Mesenchymal stem cell (in vitro differentiated cells and primary cell): ENCODE measurements at regions not wholly inside any gene's neighbourhood (a gene's known extent, or its start where the extent isn't known, plus 50 kb on each side); places are given as distances from the start of the nearest gene placed in this dataset.

Experiments
- DNase-seq: peaks from one replicate; pipeline ENCODE4 v3.0.0-alpha.2; 2013
- H2AFZ ChIP-seq: one replicate; pipeline ENCODE4 v1.6.1; 2013; ENCODE audit warnings: low read depth, mild to moderate bottlenecking, control low read depth, inconsistent platforms, low read length, moderate library complexity
- H2AK5ac ChIP-seq: 2 replicates; pipeline ENCODE4 v1.6.1; 2013; ENCODE audit warnings: low read length, moderate library complexity, mild to moderate bottlenecking, inconsistent platforms; ENCODE audit not compliant: severe bottlenecking
- H2BK120ac ChIP-seq: one replicate; pipeline ENCODE4 v1.6.1; 2013; ENCODE audit warnings: low read depth, mild to moderate bottlenecking, inconsistent platforms, low read length, moderate library complexity
- H2BK12ac ChIP-seq, 2 experiments: one replicate each; pipeline ENCODE4 v1.6.1; 2013; ENCODE audit warnings: inconsistent platforms in 2 of 2, low read length in 2 of 2, mild to moderate bottlenecking in 2 of 2, moderate library complexity in 2 of 2, control low read depth in 1 of 2
- H2BK15ac ChIP-seq: one replicate; pipeline ENCODE4 v1.6.1; 2013; ENCODE audit warnings: mild to moderate bottlenecking, low read depth, inconsistent platforms; ENCODE audit not compliant: poor library complexity, severe bottlenecking
- H2BK5ac ChIP-seq: 2 replicates; pipeline ENCODE4 v1.6.1; 2013; ENCODE audit warnings: low read depth, mild to moderate bottlenecking, low read length, control low read depth, inconsistent platforms; ENCODE audit not compliant: poor library complexity, severe bottlenecking
- H3K14ac ChIP-seq, 2 experiments: one replicate each; pipeline ENCODE4 v1.6.1; 2013; ENCODE audit warnings: inconsistent platforms in 2 of 2, low read length in 2 of 2, control low read depth in 1 of 2, mild to moderate bottlenecking in 1 of 2, moderate library complexity in 1 of 2
- H3K18ac ChIP-seq, 2 experiments: one replicate each; pipeline ENCODE4 v1.6.1; 2013; ENCODE audit warnings: inconsistent platforms in 2 of 2, low read length in 2 of 2, control low read depth in 1 of 2, low read depth in 1 of 2, mild to moderate bottlenecking in 1 of 2
- H3K23ac ChIP-seq, 2 experiments: one replicate each; pipeline ENCODE4 v1.6.1; 2013; ENCODE audit warnings: inconsistent platforms in 2 of 2, low read length in 2 of 2, mild to moderate bottlenecking in 2 of 2, moderate library complexity in 2 of 2, control low read depth in 1 of 2
- H3K27ac ChIP-seq: 2 replicates; pipeline ENCODE4 v1.5.1; 2013; ENCODE audit warnings: mild to moderate bottlenecking, moderate library complexity, low read length, control low read depth, inconsistent platforms; ENCODE audit not compliant: poor library complexity, severe bottlenecking
- H3K27me3 ChIP-seq, 2 experiments: 2 replicates each; pipeline versions ENCODE4 v1.6.1 to v1.7.0; 2013; ENCODE audit warnings: low read length in 2 of 2, mild to moderate bottlenecking in 2 of 2, moderate library complexity in 2 of 2, control low read depth in 1 of 2, inconsistent platforms in 1 of 2; ENCODE audit not compliant: control insufficient read depth in 1 of 2, insufficient read depth in 1 of 2
- H3K36me3 ChIP-seq, 2 experiments: 2 replicates each; pipeline versions ENCODE4 v1.6.1 to v1.7.0; 2013; ENCODE audit warnings: low read length in 2 of 2, control low read depth in 1 of 2, inconsistent platforms in 1 of 2, low read depth in 1 of 2, mild to moderate bottlenecking in 1 of 2; ENCODE audit not compliant: insufficient read depth in 2 of 2, control insufficient read depth in 1 of 2
- H3K4ac ChIP-seq, 2 experiments: one replicate each; pipeline ENCODE4 v1.6.1; 2013; ENCODE audit warnings: inconsistent platforms in 2 of 2, low read length in 2 of 2, mild to moderate bottlenecking in 2 of 2, moderate library complexity in 2 of 2, control low read depth in 1 of 2, low read depth in 1 of 2
- H3K4me1 ChIP-seq: 2 replicates; pipeline ENCODE4 v1.6.1; 2013; ENCODE audit warnings: low read depth, low read length, control low read depth; ENCODE audit not compliant: control insufficient read depth, insufficient read depth
- H3K4me2 ChIP-seq: 2 replicates; pipeline ENCODE4 v1.6.1; 2013; ENCODE audit warnings: low read length, mild to moderate bottlenecking, inconsistent platforms; ENCODE audit not compliant: poor library complexity, severe bottlenecking
- H3K4me3 ChIP-seq, 2 experiments: 2 replicates each; pipeline versions ENCODE4 v1.5.1 to v1.7.0; 2013; ENCODE audit warnings: low read length in 2 of 2, mild to moderate bottlenecking in 2 of 2, control low read depth in 1 of 2, low read depth in 1 of 2; ENCODE audit not compliant: insufficient read depth in 1 of 2
- H3K79me1 ChIP-seq: replicated peaks from 2 replicates; pipeline ENCODE4 v1.6.1; 2013; ENCODE audit warnings: mild to moderate bottlenecking, control low read depth, low read length, inconsistent platforms; ENCODE audit not compliant: poor library complexity, severe bottlenecking
- H3K9ac ChIP-seq: 2 replicates; pipeline ENCODE4 v1.7.0; 2013; ENCODE audit warnings: mild to moderate bottlenecking, low read length, moderate library complexity
- H3K9me3 ChIP-seq: 2 replicates; pipeline ENCODE4 v1.7.0; 2013; ENCODE audit warnings: mild to moderate bottlenecking, low read length; ENCODE audit not compliant: control insufficient read depth
- H4K8ac ChIP-seq: one replicate; pipeline ENCODE4 v1.6.1; 2013; ENCODE audit warnings: inconsistent platforms, mild to moderate bottlenecking, low read length, moderate library complexity
- H4K91ac ChIP-seq: one replicate; pipeline ENCODE4 v1.6.1; 2013; ENCODE audit warnings: mild to moderate bottlenecking, low read length, inconsistent platforms
- WGBS: methylation state at CpG from one replicate; pipeline ENCODE4 v1.1.7; 2013; ENCODE audit warnings: mixed read lengths; 5-methylcytosine and 5-hydroxymethylcytosine counted together

- 13% methylated on average over 5 of the region's 10 CpGs for WGBS
- Histone ChIP-seq H2BK12ac (peak overlapping the region in 1 of 2 experiments; percentile 18), H2BK15ac (no peak overlapping the region), H3K4me2 (no peak overlapping the region), H3K14ac (no peak overlapping the region), H3K79me1 (no peaks in the 10 kb centered on the region), H2BK120ac (peak overlapping the region; percentile 39), H2AFZ (no peak overlapping the region), H3K4ac (no peak overlapping the region), H4K91ac (no peak overlapping the region), H3K4me1 (peaks cover 11% of the 10 kb centered on the region), H3K9ac (no peak overlapping the region), H3K27ac (no peak overlapping the region), H2AK5ac (peak overlapping the region; percentile 49), H3K23ac (no peak overlapping the region), H4K8ac (peak overlapping the region; percentile 41), H3K36me3 (no peaks in the 10 kb centered on the region), H2BK5ac (no peak overlapping the region), H3K9me3 (no peaks in the 10 kb centered on the region), H3K18ac (peak overlapping the region; percentile 71 to 80), H3K27me3 (no peaks in the 10 kb centered on the region), H3K4me3 (no peak overlapping the region)
- peak; percentile 92 for DNase-seq
Measured at GRCh38 chr10:3893901-3894563, 109.0 kb upstream of the KLF6 start.

GRCh38 chr10:3892440-3893425 is 107.7 kb upstream of the KLF6 start:
- no peak overlapping the region for H3K23ac ChIP-seq
- 75% methylated on average over 6 of the region's 9 CpGs for WGBS
- H3K14ac ChIP-seq: peak overlapping the region in 1 of 2 experiments; percentile 96
- peak overlapping the region; percentile 95 to 98 for H3K18ac ChIP-seq
- no peak overlapping the region for H3K4me2 ChIP-seq
- H3K27me3 ChIP-seq: no peaks in the 10 kb centered on the region
- H3K4me1 ChIP-seq: peaks cover 16% of the 10 kb centered on the region
- H2AFZ ChIP-seq: no peak overlapping the region
- H2BK15ac ChIP-seq: peak overlapping the region; percentile 86
- no peaks in the 10 kb centered on the region for H3K9me3 ChIP-seq
- H4K8ac ChIP-seq: peak overlapping the region; percentile 91
- peak overlapping the region; percentile 82 for H2BK120ac ChIP-seq
- peak overlapping the region; percentile 94 for H2AK5ac ChIP-seq
- H2BK5ac ChIP-seq: no peak overlapping the region
- H3K79me1 ChIP-seq: no peaks in the 10 kb centered on the region
- H3K27ac ChIP-seq: no peak overlapping the region
- peak; percentile 57 for DNase-seq
- no peak overlapping the region for H3K9ac ChIP-seq
- H4K91ac ChIP-seq: peak overlapping the region; percentile 85
- H3K4ac ChIP-seq: peak overlapping the region; percentile 79 to 99
- no peaks in the 10 kb centered on the region for H3K36me3 ChIP-seq
- H2BK12ac ChIP-seq: peak overlapping the region; percentile 100
- no peak overlapping the region for H3K4me3 ChIP-seq

- no peak overlapping the region for H4K91ac ChIP-seq
- H3K23ac ChIP-seq: no peak overlapping the region
- no peak overlapping the region for H3K14ac ChIP-seq
- no peaks in the 10 kb centered on the region for H3K79me1 ChIP-seq
- no peak overlapping the region for H3K4ac ChIP-seq
- H3K18ac ChIP-seq: no peak overlapping the region
- DNase-seq: no peak
- H2BK12ac ChIP-seq: peak overlapping the region in 1 of 2 experiments; percentile 87
- H2AK5ac ChIP-seq: peak overlapping the region; percentile 86
- H3K9me3 ChIP-seq: no peaks in the 10 kb centered on the region
- no peak overlapping the region for H2AFZ ChIP-seq
- no peak overlapping the region for H2BK120ac ChIP-seq
- H3K4me3 ChIP-seq: no peak overlapping the region
- H3K4me2 ChIP-seq: no peak overlapping the region
- no peaks in the 10 kb centered on the region for H3K27me3 ChIP-seq
- no peak overlapping the region for H2BK5ac ChIP-seq
- 93% methylated on average over 2 of the region's 3 CpGs for WGBS
- no peak overlapping the region for H3K9ac ChIP-seq
- no peak overlapping the region for H4K8ac ChIP-seq
- H3K27ac ChIP-seq: no peak overlapping the region
- no peaks in the 10 kb centered on the region for H3K36me3 ChIP-seq
- no peak overlapping the region for H2BK15ac ChIP-seq
- H3K4me1 ChIP-seq: peaks cover 19% of the 10 kb centered on the region
Measured at GRCh38 chr10:3891396-3891795, 106.4 kb upstream of the KLF6 start.
